ENCODE measurements at regions not wholly inside any gene's neighbourhood (a gene's known extent, or its start where the extent isn't known, plus 50 kb on each side); places are given as distances from the start of the nearest gene placed in this dataset.

DNA sequence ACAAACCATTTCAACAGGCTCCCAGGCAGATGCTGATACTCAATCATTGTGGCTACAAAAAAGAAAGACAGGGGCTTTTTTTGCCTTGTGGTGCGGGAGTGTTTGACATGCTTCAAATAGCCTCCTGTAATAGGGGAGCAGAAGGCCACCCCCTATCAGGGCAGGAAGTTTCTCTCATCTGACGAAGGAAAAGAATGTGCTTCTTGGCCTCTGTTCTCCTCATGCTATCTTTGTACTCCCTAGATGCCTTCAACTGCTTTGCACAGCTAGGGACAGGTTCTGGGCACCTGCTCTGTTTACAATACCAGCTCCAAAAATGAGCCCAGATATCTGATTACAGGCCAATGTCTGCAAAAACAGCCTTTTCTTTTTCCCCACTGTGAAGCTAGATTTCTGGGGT is 391.1 kb downstream of the STIM2 start:
- TF ChIP-seq SMC3 (IDR thresholded peaks at IDR 0.05; ENCODE audit: low read depth, low read length) (no peak), NFIC (IDR thresholded peaks at IDR 0.05; ENCODE audit: borderline replicate concordance) (no peak), EZH2phosphoT487 (IDR thresholded peaks at IDR 0.05; ENCODE audit: borderline replicate concordance, low read depth) (no peak), CTCF (IDR thresholded peaks at IDR 0.05) (no peak), EP300 (IDR thresholded peaks at IDR 0.05; ENCODE audit: borderline replicate concordance in 1 of 2, low read depth in 1 of 2, low read length in 1 of 2) (no peak), SIN3A (IDR thresholded peaks at IDR 0.05; ENCODE audit: borderline replicate concordance, low read depth, low read length) (no peak), CHD2 (IDR thresholded peaks at IDR 0.05; ENCODE audit: low read length, partially characterized antibody) (no peak), PBX3 (IDR thresholded peaks at IDR 0.05) (no peak), ELF1 (IDR thresholded peaks at IDR 0.05) (no peak), REST (IDR thresholded peaks at IDR 0.05; ENCODE audit: low read depth, low read length) (no peak), RAD21 (IDR thresholded peaks at IDR 0.05; ENCODE audit: low read length) (no peak), POLR2AphosphoS5 (IDR thresholded peaks at IDR 0.05; ENCODE audit: low read depth, low read length) (no peak), TAF1 (IDR thresholded peaks at IDR 0.05; ENCODE audit: borderline replicate concordance, low read depth, low read length) (no peak), JUND (IDR thresholded peaks at IDR 0.05) (no peak)

All from SK-N-SH (cell line).